ENCODE measurements at regions not wholly inside any gene's neighbourhood (a gene's known extent, or its start where the extent isn't known, plus 50 kb on each side); places are given as distances from the start of the nearest gene placed in this dataset.

DNA sequence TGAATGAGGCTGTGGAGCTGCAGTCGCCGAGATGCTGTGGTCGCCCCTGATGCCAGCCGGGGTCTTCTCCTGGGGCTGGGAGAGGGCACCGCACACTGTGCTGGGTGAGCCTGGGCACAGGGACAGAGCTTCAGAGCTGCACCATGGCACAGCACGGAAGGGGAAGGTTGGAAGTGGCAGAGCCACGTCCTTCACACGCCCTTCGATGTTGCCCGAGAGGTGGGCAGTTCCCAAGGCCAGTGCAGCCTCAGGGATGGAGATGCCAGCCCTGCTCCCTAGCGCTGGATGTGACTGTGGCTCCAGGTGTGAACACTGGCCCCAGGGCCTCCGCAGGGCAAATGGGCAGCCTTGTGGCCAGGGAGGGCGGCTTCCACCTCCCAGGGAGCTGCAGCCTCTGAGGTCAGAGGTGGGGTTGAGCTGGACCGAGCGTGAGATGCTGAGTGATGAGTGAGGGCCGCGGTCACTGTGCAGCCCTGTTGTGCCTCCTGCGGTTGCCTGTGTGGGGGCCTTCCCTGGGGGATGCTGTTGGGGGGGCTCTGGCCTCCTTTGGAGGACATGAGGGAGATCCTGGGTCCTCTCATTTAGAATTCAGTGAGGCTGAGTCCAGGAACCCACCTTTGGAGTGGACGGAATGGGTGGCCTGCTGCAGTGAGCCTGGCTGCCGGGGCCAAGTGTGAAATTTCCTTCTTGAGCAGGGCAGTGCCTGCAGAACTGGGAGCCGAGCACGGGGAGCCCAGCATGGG is 1090.0 kb downstream of the BRD1 start:
- TF ChIP-seq KLF16 (tag by site-specific recombination; IDR thresholded peaks at IDR 0.05): no peak
- TF ChIP-seq, protein P1, sequence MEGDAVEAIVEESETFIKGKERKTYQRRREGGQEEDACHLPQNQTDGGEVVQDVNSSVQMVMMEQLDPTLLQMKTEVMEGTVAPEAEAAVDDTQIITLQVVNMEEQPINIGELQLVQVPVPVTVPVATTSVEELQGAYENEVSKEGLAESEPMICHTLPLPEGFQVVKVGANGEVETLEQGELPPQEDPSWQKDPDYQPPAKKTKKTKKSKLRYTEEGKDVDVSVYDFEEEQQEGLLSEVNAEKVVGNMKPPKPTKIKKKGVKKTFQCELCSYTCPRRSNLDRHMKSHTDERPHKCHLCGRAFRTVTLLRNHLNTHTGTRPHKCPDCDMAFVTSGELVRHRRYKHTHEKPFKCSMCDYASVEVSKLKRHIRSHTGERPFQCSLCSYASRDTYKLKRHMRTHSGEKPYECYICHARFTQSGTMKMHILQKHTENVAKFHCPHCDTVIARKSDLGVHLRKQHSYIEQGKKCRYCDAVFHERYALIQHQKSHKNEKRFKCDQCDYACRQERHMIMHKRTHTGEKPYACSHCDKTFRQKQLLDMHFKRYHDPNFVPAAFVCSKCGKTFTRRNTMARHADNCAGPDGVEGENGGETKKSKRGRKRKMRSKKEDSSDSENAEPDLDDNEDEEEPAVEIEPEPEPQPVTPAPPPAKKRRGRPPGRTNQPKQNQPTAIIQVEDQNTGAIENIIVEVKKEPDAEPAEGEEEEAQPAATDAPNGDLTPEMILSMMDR (tag by site-specific recombination; IDR thresholded peaks at IDR 0.05): no peak
